T47D (cell line): ENCODE measurements at regions not wholly inside any gene's neighbourhood (a gene's known extent, or its start where the extent isn't known, plus 50 kb on each side); places are given as distances from the start of the nearest gene placed in this dataset.
A peak's percentile ranks its signal among the peaks of the same experiment; 100 is the strongest.

Experiments used
- DNase-seq, 2 experiments: peaks; one replicate each; pipeline versions ENCODE4 v3.0.0 to v3.0.0-alpha.2; 2011 to 2012; ENCODE audit warnings: low read depth in 1 of 2, low spot score in 1 of 2
- JUND ChIP-seq: IDR thresholded peaks from 2 replicates; pipeline ENCODE4 v1.6.1; 2012; ENCODE audit warnings: low read depth
- in situ Hi-C: cut with HindIII; loops from 2 replicates; pipeline ENCODE4 v1.10.0; 2016; ENCODE audit warnings: low sequenced_read_pairs, low pct_unique_long_range_greater_than_20kb

DNA sequence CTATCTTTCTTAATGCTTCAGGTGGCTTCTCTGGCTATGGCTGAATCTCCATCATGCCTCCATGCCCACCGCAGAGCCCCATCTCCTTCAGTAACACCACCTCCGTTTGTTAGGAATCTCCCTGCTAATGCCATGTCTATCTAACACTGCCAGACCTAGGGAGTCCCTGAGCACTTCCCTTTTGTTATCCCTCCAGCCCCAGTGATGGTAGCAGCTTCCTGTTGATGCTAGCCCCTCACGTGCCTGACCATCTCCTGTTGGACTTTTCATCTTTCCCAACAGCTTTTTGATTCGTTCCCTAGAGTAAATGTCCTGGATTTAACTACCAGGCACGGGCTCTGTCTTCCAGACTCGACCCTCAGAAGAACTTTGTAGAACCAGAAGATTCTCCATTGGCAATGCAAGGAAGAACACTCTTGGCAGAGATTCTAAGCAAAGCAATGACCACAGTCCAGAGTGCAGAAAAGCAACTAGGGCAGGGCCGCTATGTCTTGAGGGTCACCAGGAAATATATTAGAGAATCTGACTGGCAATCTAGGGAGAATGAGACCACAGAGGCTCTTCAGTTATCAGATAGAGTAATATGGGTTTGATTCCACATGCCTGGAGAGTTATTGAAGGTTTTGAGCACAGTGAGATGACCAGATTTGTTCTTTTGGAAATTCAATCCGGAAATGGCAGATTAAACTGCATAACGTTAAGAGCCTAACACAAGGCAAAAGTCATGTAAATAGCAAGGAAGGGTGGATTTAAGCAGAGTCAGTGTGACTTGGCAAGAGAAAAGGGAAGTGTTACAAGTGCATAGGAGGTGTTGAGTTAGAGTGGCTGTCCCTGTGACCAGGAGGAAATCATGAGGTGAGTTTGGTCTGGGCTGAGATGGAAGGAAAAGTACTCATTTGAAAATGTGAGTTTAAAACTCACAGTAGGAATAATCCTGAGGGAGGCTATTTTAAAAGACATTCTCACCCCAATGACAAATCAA is 555.2 kb downstream of the ACTL7B start:
- no peak for TF ChIP-seq JUND
- no peak for DNase-seq
- in situ Hi-C loops, result no loop called here

DNA sequence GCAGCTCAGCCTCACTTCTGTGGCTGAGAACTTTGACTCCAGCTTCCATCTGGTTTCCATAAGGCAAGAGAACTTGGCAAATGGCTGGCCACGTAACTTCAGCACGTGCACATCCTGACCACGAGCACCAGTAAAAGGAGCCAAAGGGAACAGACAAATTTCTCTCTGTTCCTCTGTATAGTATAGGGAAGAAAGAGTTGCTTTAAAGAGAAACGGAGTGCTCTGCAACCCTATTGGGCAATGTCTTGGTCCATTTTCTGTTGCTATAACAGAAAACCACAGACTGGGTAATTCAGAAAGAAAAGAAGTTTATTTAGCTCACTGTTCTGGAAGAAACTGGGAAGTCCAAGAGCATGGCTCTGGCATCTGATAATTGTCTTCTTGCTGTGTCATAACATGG is 558.7 kb downstream of the ACTL7B start:
- no peak for DNase-seq
- no peak for TF ChIP-seq JUND
- in situ Hi-C loops, result no loop called here

GRCh38 chr9:108296056-108296455 is 559.7 kb downstream of the ACTL7B start:
- in situ Hi-C loops, result no loop called here
- no peak for DNase-seq
- TF ChIP-seq JUND, result no peak

- in situ Hi-C loops, result no loop called here
- DNase-seq, result no peak
- TF ChIP-seq JUND, result no peak
These were observed 564.2 kb downstream of the ACTL7B start for GRCh38 chr9:108291586-108291932.

DNA sequence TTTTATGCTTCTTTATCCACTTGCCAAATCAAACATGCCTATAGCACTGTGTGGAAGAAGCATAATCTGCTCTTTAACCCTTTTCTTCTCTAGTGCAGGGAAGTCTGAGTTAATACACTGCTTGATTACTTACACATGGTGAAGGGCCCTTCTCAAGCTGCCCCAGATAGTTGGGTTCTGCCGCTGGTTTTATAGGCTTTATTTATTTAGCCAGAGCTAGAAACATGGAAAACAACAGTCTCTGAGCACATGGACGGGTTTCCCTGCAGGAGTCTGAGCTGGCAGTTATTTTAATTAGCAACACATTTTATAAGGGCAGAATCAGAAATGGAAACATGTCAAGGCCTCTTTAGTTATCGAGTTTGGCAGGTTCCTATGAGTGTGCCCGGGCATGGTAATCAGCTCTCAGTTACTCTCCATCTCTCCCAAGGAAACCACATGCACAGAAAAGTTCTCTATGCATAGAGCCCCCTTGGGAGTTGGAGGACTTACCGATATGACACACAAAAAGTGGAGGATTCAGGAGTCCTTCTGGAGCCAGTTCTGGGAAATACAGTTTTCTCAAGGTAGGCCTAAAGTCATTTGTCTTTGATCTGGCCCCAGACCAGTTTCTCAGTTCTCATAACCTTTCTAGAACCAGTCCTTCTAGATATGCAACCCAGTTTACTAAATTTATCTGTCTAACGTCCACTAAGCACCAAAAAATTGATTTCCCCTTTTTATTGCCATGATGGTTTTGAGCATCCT is 564.8 kb downstream of the ACTL7B start:
- in situ Hi-C loops, result no loop called here
- no peak for DNase-seq
- no peak for TF ChIP-seq JUND

DNA sequence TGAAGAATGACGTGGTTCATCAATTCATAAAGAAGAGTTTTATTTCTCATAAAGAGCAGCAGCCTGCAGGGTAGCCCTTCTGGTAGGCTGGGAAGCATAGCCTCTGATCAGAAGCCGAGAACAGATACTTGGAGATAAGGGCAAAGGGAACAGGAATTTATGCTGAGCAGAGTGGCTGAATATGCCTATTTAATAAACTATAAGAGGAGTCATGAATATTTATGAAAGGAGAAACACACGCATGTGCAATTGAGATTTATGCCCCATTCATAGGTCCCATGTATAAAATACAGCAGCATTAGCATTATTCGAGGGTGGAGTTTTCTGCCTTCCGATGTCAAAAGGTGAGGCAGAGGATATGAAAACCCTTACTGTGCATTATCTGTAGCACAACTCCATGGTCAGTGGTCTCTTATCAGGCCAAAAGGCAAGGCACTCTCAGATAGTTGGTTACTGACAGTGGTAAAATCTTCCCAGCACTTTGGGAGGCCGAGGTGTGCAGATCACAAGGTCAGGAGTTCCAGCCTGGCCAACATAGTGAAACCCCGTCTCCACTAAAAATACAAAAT is 569.1 kb downstream of the ACTL7B start:
- no peak for DNase-seq
- no peak for TF ChIP-seq JUND
- in situ Hi-C loops, result no loop called here

DNA sequence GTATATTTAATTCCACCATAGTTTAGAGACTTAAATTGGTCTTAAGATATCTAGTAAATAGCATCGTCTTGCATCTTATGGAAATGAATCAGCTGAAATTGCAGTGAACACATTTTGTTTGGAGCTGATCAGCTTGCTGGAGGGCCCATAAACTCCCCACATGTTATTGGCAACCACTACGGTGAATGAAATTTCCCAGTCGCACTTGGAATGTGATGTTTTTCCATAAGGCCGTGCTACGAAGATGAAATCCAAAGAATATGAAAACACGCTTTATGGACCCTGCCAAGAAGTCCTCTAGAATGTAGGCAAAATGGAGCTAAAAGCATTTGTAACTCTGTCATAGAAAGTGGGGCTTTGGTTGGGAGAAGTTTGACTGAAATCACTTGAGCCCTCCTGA is 572.1 kb downstream of the ACTL7B start:
- in situ Hi-C loops, result no loop called here
- DNase-seq, result no peak
- no peak for TF ChIP-seq JUND

GRCh38 chr9:108282872-108283271 is 572.9 kb downstream of the ACTL7B start:
- in situ Hi-C loops, result no loop called here
- TF ChIP-seq JUND, result no peak
- peak in 1 of 2 experiments; percentile 36 for DNase-seq

DNA sequence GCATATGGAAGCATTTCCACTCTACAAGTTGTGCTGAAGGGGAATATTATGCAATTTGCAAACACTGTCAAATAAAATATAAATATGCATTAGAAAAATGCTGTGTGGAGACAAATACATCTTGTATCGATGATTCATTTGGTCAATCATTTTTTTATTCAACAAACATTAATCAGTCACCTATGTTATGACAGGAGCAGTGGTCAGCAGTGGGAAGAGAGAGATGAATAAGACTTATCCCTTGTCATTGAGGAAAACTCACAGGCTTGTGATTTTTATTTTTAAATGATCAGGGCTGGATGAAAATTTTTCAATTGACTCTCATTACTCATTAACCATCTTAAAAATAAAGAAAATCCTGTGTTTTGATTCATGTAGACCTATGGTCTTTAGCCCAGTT is 574.1 kb downstream of the ACTL7B start:
- DNase-seq, result no peak
- in situ Hi-C loops, result no loop called here
- TF ChIP-seq JUND, result no peak

DNA sequence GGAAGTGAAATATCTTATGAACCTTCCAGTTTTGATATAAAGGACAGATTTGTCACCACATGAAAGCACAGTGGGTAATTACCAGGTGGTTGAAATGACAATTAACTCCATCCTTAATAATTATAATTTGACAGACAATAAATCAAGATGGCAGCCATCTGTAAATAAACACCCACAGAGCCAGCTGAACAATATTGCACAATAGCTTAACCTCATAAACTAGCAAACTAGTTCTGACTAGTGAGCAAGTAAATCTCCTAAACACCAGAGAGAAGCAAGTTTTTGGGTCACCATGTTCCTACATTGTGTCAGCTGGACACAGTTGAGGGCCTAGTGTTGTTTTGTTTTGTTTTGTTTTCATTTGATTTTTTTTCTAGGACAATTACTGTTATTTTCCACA is 577.4 kb downstream of the ACTL7B start:
- no peak for DNase-seq
- in situ Hi-C loops, result no loop called here
- TF ChIP-seq JUND, result no peak

DNA sequence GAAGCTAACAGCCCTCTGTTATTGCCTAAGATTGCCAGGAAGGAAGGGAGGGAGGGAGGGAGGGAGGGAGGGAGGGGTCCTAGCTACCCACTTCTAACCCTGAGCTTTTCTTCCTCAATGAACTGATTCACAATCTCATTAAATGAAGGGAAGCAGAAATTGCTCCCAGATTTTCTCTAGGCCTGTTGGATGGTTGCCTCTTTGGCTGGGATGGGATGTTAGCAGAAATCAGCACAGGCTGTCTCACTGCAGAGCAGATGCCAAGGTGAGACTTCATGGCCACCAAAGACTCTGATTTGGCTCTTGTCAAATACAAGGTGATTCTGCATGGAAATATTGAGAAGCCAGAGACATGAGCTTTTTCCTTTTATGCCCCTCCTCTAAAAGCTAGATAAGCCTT is 578.6 kb downstream of the ACTL7B start:
- in situ Hi-C loops, result no loop called here
- TF ChIP-seq JUND, result no peak

DNA sequence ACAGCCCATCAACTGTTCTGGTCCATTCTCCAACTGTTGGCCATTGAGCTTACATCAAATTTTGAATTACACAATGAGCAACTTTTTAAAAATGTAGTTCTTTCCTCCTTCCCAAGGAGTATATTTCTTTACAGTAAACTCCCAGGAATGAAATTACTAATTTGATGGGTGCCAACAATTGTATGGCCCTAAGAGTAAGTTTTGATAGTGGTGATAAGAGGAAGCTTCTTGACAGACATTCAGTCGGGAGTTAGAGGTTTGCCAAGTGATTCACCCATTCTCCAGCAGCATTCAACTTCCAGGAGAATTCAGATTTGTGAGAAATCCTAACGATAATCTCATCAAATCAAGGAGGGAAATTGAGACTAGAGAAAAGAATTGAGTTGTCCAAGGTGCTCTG is 579.9 kb downstream of the ACTL7B start:
- no peak for DNase-seq
- in situ Hi-C loops, result no loop called here
- no peak for TF ChIP-seq JUND

More for the DNA sequence above, 578.6 kb downstream of the ACTL7B start:
- no peak for DNase-seq

- no peak for DNase-seq
- TF ChIP-seq JUND, result no peak
- in situ Hi-C loops, result no loop called here
These were observed 580.8 kb downstream of the ACTL7B start for GRCh38 chr9:108274971-108275370.
